ENCODE measurements at regions not wholly inside any gene's neighbourhood (a gene's known extent, or its start where the extent isn't known, plus 50 kb on each side); places are given as distances from the start of the nearest gene placed in this dataset.

DNA sequence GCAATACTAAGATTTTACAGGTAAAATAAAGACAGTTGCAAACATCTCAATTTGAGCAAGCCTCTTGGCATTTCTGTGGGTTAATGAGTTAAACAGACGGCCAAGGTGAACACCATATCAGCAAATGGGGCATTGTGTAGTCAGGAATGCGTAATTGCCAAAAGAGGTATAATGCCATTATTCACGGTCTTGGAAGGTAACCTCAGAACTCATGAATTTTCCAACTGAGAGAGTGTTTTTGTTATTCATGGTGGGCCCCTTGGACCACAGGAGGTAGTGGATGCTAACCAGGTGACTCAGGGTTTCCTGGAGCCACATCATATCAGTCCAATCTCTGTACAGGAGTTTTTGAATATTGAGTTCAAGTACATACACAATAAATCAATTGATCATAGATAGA lies 368.0 kb upstream of the TECRL start:
- intact Hi-C loops (cut with DNase I; ENCODE audit: low total_unique reads): loop anchor here (5.0 kb wide), 1 partner anchor 1410 kb away; no protein-coding TSS in a partner anchor
- DNase-seq (ENCODE audit: low spot score in 2 of 2): no peak
- TF ChIP-seq POLR2A (IDR thresholded peaks at IDR 0.05): no peak
- no peak for TF ChIP-seq CTCF (IDR thresholded peaks at IDR 0.05)
- TF ChIP-seq POLR2AphosphoS5 (IDR thresholded peaks at IDR 0.05): no peak
- no peaks in the 10 kb centered on the region for H3K27me3 ChIP-seq
- H3K4me1 ChIP-seq: no peaks in the 10 kb centered on the region
- H3K9me3 ChIP-seq: no peaks in the 10 kb centered on the region
- H3K36me3 ChIP-seq: no peaks in the 10 kb centered on the region
- H3K27ac ChIP-seq: no peak overlapping the region
- no peak overlapping the region for H3K4me3 ChIP-seq

DNA sequence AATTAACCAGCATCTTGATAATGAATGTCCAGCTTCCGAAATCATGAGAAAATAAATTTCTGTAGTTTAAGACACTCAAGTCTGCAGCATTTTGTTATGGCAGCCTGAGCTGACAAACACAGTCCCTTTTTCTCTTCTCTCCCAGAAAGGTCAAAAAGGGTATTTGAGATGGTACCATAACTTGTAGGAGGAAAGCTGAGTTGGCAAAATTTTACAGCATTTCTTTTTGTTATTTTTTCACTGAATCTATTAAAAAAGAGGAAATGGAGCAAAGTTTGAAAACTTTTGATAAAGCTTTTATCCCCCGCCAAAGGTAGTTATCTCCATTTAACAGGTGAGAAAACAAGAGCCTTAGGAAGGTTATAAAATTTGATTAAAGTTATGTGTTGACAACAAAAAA lies 367.6 kb upstream of the TECRL start:
- Histone ChIP-seq H3K4me3 (no peak overlapping the region), H3K27me3 (no peaks in the 10 kb centered on the region), H3K9me3 (no peaks in the 10 kb centered on the region), H3K4me1 (no peaks in the 10 kb centered on the region), H3K36me3 (no peaks in the 10 kb centered on the region), H3K27ac (no peak overlapping the region)
- DNase-seq (ENCODE audit: low spot score in 2 of 2): no peak
- intact Hi-C loops (cut with DNase I; ENCODE audit: low total_unique reads): loop anchor here (5.0 kb wide), 1 partner anchor 1410 kb away; no protein-coding TSS in a partner anchor
- TF ChIP-seq POLR2AphosphoS5 (IDR thresholded peaks at IDR 0.05): no peak
- TF ChIP-seq POLR2A (IDR thresholded peaks at IDR 0.05): no peak
- TF ChIP-seq CTCF (IDR thresholded peaks at IDR 0.05): no peak

DNA sequence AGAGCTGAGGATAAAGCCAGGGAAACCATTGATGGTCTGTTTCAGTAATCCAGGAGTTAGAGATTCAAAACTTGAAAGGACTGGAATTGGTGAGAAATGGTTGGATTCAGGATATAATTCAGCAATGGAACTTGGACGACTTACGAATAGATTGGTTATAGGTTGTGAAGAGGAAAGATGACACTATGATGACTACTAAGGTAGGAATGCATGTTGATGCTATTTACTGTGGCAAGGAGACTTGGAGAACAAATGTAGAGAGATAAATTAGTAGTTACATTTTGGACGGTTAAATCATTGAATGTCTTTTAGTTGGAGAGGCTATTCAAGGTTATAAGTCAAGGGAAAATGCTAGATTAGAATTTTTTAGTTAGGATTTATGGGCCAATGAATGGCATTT lies 365.4 kb upstream of the TECRL start:
- DNase-seq (ENCODE audit: low spot score in 2 of 2): no peak
- Histone ChIP-seq H3K9me3 (no peaks in the 10 kb centered on the region), H3K36me3 (no peaks in the 10 kb centered on the region), H3K27ac (no peak overlapping the region), H3K27me3 (no peaks in the 10 kb centered on the region), H3K4me1 (no peaks in the 10 kb centered on the region), H3K4me3 (no peak overlapping the region)
- TF ChIP-seq POLR2AphosphoS5 (IDR thresholded peaks at IDR 0.05) (no peak), POLR2A (IDR thresholded peaks at IDR 0.05) (no peak), CTCF (IDR thresholded peaks at IDR 0.05) (no peak)
- intact Hi-C loops (cut with DNase I; ENCODE audit: low total_unique reads): loop anchor here (5.0 kb wide), 1 partner anchor 1413 kb away; no protein-coding TSS in a partner anchor

GRCh38 chr4:64771149-64771548 lies 361.9 kb upstream of the TECRL start:
- intact Hi-C loops (cut with DNase I; ENCODE audit: low total_unique reads): no loop called here
- H3K4me1 ChIP-seq: no peaks in the 10 kb centered on the region
- H3K27ac ChIP-seq: no peak overlapping the region
- no peaks in the 10 kb centered on the region for H3K9me3 ChIP-seq
- no peaks in the 10 kb centered on the region for H3K27me3 ChIP-seq
- no peak overlapping the region for H3K4me3 ChIP-seq
- H3K36me3 ChIP-seq: no peaks in the 10 kb centered on the region
- no peak for DNase-seq (ENCODE audit: low spot score in 2 of 2)
- no peak for TF ChIP-seq CTCF (IDR thresholded peaks at IDR 0.05)
- no peak for TF ChIP-seq POLR2A (IDR thresholded peaks at IDR 0.05)
- TF ChIP-seq POLR2AphosphoS5 (IDR thresholded peaks at IDR 0.05): no peak

DNA sequence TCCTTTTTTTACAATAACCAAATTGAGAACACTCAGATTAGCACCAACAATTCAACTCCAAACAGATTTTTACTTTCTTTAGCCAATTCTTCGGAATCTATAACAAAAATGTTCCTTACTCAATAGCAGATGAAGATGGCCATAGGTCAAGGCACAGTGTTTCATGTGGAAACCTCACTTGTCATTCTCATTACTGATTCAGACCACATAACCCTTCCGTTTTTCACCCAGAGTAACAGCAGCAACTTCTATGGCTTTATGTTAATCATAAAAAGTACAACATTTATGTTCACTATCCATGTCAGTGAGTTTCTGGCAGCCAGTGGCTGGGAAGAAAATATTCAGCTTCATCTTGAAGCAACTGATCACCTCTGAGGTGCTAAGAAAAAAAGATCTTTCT lies 358.3 kb upstream of the TECRL start:
- intact Hi-C loops (cut with DNase I; ENCODE audit: low total_unique reads): no loop called here
- Histone ChIP-seq H3K4me3 (no peak overlapping the region), H3K27ac (no peak overlapping the region), H3K4me1 (no peaks in the 10 kb centered on the region), H3K27me3 (no peaks in the 10 kb centered on the region), H3K9me3 (no peaks in the 10 kb centered on the region), H3K36me3 (no peaks in the 10 kb centered on the region)
- no peak for TF ChIP-seq POLR2AphosphoS5 (IDR thresholded peaks at IDR 0.05)
- TF ChIP-seq POLR2A (IDR thresholded peaks at IDR 0.05): no peak
- no peak for TF ChIP-seq CTCF (IDR thresholded peaks at IDR 0.05)
- no peak for DNase-seq (ENCODE audit: low spot score in 2 of 2)

Measured in breast epithelium (tissue), 4 donors.